GM21423 (cell line): ENCODE measurements at regions not wholly inside any gene's neighbourhood (a gene's known extent, or its start where the extent isn't known, plus 50 kb on each side); places are given as distances from the start of the nearest gene placed in this dataset.
"Not testable (repeated sequence)": the region's sequence is repeated elsewhere in the genome, so short reads cannot be mapped to it uniquely, and the experiment has no call there.

ENCODE experiments used
- ATAC-seq: cut with Tn5 transposase; IDR thresholded peaks from one replicate; pipeline ENCODE4 v1.9.1; 2021; ENCODE audit warnings: mild to moderate bottlenecking, moderate library complexity; ENCODE audit not compliant: unreplicated experiment

DNA sequence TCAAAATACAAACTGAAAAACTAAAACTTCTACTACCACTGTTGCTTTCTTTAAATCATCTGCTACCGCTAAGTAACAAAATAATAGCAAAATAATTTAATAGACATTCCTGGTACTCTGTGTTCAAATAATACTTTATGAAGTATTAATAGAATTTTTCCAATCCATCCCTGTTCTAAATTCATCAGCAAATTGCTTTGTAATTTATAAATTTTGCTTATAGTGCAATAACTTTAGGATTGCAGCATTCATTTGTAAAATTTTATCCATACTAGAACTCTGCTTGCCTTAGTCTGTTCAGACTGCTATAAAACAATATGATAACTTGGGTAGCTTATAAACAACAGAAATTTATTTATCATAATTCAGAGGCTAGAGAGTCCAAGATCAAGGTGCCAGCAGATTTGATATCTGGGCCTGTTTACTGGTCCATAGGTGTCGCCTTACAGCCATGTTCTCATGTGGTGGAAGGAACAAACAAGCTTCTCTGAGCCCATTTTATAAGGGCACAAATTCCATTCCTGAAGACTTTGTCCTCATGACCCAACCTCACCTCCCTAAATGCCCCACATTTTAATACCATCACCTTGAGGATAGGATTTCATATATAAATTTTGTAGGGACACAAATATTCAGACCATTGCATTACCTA, 415.1 kb upstream of the MAP2 start:
- ATAC-seq, result no peak

DNA sequence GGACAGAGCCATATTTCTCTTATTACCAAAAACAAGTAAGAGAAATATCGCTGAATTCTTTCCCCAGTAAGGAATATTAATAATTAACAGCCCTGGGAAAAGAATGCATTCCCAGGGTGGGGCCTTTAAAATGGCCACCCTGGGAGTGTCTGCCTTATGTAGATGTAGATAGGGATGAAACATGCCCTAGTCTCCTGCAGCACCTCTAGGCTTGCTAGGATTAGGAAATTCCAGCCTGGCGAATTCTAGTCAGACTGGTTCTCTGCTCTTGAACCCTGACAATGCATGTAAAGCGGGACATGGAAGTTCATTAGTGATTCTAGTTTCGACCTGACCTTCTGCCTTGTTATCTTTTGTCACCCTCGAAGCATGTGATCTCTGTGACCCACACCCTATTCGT, 405.2 kb upstream of the MAP2 start:
- not testable (repeated sequence) for ATAC-seq

DNA sequence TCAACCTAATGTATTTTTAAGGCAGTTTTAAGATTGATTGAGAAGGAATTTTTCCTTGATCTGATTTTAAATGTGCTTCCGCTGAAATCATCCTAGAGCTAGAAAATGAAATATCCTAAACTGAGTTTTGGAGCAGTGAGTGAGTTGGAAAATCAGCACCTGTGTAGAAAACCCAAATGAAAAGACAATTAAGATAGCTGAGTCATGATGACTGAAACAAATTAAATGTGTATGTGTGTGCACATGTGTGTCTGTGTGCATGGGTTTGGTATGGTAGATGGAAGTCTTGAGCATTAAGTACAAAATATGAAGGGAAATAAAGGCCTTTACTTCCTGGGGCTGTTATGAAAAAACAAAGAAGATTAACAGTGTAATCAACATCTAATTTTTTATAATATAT, 394.6 kb upstream of the MAP2 start:
- ATAC-seq, result no peak

DNA sequence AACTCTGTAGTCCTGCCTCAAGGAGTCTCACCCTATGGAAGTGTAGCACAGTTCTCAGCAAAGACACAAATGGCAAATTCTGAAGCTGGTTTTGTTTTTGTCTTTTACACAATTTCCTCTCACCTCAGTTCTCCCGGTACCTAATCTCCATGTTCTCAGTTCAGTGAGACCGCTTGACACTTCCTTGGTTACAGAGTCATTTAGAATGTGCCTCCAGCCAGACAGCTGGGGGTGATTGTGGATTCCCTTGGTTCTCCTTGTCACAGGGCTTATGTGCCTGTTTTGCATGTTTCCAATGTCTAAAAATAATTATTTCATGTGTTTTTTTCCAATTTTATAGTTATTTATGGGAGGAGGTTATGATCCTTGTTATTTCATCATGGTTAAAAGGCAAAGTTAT, 379.5 kb upstream of the MAP2 start:
- no peak for ATAC-seq

DNA sequence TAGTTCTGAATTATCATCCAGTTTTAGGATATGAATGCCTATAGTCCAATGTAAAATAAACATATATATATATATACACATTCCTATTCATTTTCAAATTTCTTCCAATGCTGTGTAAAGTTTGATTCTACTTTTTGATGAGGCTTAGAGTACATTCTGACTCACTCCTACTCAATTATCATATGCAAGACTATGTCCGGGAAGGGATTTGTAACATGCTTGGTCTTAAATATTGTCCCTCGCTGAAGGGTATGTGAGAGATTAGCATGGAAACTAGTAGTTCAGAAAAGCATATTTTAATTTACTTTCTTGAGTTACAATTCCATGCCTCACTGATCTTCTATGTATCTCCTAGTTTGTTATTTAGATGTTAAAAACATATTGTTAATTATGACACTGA, 377.7 kb upstream of the MAP2 start:
- no peak for ATAC-seq

DNA sequence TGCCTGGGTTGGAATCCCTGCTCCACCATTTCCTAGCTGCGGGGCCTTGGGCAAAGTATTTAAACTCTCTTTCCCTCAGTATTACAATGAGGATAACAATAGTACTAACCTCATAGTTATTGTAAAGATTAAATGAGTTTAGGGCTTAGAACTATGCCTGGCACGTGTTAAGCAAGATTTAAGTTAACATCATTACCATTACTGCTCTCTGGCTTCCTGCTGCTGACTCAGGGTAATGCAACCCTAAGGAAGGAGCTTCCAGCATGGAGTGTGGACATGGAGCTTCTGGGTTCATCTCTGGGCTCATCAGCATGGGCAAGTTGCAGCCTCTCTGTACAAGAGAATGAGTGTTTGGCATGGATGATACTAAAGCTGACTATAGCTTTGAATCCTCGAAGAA, 374.2 kb upstream of the MAP2 start:
- no peak for ATAC-seq

DNA sequence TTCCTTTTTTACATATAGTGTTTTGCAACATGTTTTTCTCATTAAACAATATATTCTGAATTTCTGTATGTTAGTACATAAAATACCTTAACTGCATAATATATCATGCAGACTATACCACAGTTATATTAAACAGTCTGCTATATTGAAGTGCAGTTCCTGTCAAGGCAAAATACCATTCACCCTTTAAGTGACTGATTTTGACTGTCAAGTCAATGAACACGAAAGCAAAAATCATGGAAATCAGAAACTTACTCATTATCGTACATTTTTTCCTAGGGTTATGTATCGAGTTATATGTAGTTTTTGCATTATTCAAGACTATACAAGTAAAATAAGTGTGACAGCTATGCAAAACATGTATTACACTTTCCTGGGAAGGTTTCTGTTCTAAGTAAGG, 361.6 kb upstream of the MAP2 start:
- ATAC-seq, result no peak

DNA sequence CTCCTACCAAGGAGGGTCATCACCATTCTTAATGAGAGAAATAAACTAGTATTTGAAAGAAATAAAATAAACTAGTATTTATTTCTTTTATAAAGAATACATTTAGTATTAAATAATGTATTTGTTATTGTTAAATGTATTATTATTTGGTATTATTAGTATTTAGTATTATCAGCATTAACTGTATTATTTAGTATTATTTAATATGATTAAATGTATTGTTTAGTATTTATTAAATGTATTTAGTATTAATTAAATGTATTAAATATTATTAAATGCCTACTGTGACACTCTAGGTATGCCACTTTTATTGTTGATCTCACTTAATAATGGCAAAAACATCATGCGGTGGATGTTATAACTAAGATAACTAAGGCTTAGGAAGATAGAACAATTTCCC, 353.6 kb upstream of the MAP2 start:
- ATAC-seq, result no peak

DNA sequence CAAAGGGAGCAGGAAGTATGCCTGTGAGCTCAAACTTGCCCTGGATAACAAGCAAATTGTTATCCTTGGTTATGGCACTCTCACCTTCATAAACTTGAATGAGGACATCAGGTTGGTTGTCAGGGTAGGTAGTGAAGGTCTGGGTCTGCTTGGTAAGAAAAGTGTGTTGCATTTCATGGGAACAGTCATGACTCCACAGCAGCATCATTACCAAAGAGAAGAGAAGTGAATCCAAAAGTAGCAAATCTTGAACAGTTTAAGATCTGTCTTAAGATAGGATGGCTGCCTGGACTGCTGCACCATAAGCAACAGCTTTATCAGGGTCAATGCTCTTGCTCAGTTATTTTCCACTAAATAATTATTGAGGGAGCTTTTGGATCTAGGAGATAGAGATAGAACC, 350.7 kb upstream of the MAP2 start:
- no peak for ATAC-seq

DNA sequence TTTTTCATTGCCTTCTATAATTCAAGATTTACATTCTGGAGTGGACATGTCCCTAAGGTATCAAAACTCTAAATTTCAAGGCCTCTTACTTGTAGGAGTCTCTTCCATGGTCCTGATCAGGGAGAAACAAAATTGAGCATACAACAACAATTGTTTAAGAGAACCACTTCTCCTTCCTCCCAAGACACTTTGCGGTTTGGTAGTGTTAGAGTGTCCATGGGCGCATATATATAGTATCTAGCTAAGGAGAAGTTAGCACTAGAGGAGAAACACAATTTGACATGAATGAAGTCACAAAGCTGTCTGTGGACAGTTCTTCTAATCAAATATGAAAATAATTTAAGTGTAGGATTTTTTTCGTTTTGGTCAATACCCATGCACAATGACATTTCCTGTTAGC, 349.1 kb upstream of the MAP2 start:
- ATAC-seq, result no peak

DNA sequence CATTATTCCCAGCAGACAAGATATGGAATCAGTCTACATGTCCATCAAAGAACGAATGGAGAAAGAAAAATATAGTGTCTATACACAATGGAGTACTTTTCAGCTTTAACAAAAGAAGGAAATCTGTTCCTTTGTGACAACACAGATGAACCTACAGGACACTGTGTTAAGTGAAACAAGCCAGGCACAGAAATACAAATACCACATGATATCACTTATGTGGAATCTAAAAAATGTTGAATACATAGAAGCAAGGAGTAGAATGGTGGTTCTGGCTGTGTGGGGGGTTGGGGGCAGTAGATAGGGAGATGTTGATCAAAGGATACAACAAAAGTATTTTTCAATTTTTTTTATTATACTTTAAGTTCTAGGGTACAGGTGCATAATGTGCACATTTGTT, 347.7 kb upstream of the MAP2 start:
- no peak for ATAC-seq

DNA sequence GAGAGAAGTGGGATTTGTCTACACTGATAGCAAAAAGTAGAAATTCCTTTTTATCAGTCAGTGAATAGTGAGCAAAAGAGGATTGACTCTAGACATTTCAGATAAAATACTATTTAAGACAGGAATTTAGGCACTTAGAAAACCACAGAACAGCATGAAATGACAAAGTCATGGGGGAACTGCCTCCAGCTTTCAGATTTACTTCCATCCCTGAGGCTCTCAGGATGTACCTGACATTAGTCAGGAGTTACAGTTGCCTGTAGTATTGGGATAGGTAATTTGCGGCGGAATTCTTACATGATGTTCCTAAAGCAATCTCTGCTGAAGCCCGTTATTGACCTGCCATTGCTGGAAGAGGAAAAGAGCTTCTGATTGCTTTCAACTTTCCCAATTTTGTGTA, 337.1 kb upstream of the MAP2 start:
- ATAC-seq, result no peak

DNA sequence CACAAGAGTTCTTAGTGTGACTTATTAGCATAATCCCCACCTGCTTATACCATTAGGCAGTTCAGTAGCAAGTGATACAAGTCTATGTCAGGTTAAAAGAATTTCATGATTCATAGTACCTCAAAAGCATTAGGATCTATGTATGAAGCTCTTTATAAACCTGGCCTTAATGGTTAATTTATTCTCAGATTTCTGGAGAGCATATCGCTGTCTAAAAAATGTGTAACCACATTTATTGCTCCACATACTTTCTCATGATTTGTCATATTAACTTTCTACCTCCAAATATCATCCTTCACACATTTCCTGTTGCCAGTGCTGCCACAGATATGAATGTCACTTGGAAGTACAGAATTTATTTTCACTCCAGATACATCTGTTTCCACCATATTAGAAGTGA, 332.8 kb upstream of the MAP2 start:
- no peak for ATAC-seq

DNA sequence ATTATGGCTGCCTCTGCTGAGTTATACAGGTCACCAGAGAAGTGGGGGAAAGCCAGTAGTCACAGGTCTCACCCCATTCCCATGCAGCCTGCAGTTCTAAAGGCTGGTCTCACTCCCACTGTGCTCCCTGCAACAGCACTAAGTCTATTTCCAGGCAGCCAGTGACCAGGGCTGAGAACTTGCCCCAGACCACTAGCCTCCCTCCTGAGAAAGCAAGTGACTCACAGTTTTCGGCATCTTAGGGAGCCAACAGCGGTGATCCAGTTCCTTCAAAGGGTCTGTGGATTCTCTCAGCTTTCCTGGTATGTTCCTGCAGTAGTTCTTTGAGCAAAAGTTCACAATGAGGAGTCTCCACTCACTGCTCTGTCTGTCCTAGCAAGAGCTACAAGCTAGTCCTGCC, 329.6 kb upstream of the MAP2 start:
- no peak for ATAC-seq

DNA sequence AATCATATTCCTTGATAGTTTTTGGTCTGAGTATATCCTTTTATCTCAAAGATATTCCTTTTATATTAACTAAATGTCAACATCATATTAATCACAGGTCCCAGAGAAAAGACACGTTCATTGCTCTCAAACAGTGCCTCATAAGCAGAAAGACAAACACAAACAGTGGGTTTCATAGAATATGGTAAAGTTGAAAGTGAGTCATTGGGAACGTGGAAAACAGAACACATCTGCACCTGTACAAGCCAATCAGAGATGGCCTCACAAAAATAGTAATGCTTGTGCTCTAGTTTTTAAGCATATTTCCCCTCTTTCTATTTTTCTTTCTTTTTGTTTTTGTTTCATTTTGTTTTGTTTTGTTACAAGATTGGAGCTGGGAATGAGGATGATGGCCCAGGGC, 328.4 kb upstream of the MAP2 start:
- ATAC-seq, result no peak

DNA sequence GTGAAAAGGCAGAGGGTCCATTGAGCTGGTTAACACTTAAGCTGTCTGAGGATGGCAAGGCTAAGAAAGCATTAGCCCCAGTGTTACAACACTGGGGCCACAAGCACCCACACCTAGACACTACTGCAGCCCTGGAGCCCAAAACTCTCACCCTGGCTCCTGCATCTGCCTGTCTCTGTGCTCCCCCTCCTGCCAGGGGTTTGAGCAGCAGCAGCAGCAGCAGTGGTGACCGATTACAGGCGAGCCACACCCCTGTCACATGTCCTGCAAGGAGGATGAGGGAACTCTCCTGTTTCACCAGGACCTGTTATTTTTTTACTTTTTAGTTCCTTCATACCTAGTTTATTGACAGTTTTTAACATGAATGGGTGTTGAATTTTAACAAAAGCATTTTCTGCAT, 326.7 kb upstream of the MAP2 start:
- no peak for ATAC-seq

DNA sequence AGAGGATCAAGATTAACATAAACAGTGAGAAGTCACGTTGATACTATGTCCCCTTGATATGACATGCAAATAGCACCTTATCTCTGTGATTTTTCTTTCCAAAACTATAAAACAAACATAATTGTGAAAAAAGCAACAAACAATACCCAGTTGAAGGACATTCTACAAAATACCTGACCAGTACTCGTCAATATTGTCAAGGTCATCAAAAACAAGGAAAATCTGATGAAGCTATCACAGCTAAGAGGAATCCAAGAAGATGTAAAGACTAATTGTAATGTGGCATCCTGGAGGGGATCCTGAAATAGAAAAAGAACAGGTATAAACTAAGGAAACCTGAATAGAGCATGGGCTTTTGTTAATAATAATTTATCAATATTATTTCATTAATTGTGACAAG, 321.5 kb upstream of the MAP2 start:
- ATAC-seq, result no peak

DNA sequence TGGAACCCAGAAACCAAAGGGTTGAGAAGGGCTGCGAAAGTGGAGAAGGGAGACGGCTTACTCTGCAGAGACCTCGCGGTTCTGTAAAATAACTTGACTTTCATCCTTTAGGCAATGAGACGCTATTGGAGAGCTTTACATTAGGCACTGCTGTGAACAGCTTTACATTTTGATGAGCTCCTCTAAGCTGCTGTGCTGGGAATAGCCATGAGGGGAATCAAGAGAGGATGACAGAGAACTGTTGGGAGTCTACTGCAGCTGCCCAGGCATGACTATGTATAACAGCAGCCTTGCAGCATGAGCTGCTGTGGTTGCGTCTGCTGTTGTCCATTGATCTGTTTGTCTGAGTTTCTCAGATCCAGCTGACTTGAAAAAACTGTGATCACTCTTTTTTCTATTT, 310.8 kb upstream of the MAP2 start:
- no peak for ATAC-seq

DNA sequence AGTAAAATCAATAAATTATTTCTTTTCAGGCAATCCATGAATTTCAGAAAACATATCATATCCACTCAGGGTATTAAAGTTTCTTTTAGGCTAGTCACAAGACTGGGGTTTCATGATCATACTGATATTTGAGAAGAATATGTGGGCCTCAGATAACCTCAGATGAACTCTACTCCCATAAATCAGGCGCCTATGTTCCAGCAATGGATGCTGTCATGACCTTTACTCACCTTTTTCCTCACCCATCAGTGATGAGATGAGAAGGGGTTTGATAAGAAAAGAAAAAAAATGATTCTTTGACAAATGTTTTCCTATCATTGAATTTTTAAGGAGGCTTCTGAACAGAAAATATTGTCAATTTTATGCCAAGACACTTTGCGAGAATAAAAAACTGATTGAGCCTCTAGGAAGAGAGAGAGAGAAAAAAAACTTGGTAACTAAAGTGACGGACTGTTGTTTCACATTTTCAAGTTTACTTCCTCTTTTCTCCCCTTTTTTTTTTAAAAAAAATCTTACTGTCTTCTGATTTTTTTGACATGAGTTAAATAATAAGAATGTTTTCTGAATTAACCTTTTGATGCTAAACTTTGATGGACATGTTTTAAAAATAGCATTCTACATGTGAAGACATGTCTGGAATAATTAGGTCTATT, 309.1 kb upstream of the MAP2 start:
- no peak for ATAC-seq

DNA sequence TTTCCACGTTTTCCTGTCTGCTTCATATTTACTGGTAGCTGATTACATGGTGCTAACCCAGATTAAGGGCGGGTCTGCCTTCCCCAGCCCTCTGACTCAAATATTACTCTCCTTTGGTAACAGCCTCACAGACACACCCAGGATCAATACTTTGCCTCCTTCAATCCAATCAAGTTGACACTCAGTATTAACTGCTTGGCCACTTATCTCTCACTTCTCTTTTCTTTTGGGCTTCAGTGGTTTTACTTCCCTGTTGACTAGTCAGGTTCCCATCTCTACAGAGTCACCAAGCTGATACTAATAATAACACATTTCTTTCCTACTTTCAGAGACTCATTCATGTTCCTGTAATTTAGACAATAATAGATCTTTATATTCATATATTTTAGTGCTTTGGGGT, 302.2 kb upstream of the MAP2 start:
- peak; percentile 96 for ATAC-seq

DNA sequence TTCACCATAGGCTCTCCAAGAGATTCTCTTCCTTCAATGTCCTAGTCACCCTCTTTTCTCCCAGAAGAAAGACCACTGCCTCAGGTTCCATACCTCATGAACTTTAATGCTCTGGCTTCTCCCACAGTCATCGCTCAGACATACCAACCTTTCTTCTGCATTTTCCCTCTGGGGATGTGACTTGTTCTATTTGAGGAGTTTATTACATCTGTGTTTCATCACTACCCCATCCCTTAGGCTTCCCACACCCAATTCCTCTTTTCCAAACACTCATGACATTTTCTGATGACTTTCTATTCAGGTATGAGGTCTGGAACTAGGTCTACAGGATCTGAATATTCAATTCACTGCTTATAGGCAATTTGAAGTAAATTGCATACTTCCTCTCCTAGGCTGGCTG, 298.6 kb upstream of the MAP2 start:
- no peak for ATAC-seq

DNA sequence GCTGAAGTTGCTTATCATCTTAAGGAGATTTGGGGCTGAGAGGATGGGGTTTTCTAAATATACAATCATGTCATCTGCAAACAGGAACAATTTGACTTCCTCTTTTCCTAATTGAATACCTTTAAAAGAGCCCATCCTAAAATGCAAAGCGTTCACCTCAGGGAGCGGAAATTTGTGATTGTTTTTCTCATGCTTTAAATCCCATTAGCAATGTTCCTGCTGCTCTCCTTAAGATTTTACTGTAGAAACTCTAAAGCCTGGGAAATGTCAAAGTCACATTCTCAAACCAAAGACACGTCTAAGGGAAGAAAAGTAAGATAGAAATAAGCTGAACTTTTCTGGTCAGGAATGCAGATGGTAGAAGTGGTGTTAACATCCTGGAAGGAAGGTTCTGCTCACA, 285.8 kb upstream of the MAP2 start:
- ATAC-seq, result no peak

DNA sequence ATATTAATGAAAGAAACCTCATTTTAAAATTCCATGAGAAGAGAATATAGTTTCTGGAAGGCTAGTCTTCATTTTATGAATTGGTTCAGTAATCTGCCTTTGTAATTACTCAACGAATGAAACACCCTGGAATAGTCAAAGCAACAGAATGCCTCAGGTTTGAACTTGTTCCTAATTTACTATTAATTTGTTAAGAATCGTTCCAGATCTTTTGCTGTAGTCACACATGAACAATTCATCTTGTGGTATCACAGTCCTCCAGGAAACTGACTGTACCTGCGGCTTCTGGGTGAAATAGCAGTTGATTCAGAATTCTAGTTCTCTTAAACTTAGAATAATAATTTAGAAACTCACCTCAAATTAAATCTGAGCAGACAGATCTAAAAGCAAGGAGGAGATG, 282.7 kb upstream of the MAP2 start:
- no peak for ATAC-seq
